ENCODE measurements at regions not wholly inside any gene's neighbourhood (a gene's known extent, or its start where the extent isn't known, plus 50 kb on each side); places are given as distances from the start of the nearest gene placed in this dataset.

GRCh38 chr15:47184003-47184907 lies 533.0 kb upstream of the SEMA6D start:
- peaks cover 3 to 16% (median 14%) of the 10 kb centered on the region in 7 donors for H3K4me1 Mint-ChIP-seq
- H3K4me3 Mint-ChIP-seq = peak overlapping the region; percentile 35 to 72 (median 65)
- DNase-seq = no peak
- Histone ChIP-seq H3K4me3 (ENCODE audit: low read length) (no peak overlapping the region), H3K27ac (ENCODE audit: low read depth, low read length) (no peak overlapping the region), H3K9me3 (ENCODE audit: control insufficient read depth in 2 of 3, low read length in 3 of 3) (no peaks in the 10 kb centered on the region), H3K27me3 (ENCODE audit: control insufficient read depth in 2 of 2, insufficient read depth in 2 of 2, low read length in 2 of 2) (no peaks in the 10 kb centered on the region), H3K36me3 (ENCODE audit: control insufficient read depth in 2 of 3, insufficient read depth in 3 of 3, low read length in 3 of 3) (no peaks in the 10 kb centered on the region), H3K4me1 (ENCODE audit: control insufficient read depth in 2 of 2, insufficient read depth in 2 of 2, low read length in 2 of 2) (no peaks in the 10 kb centered on the region)
- peaks cover 0 to 11% (median 0%) of the 10 kb centered on the region in 5 donors for H3K36me3 Mint-ChIP-seq
- POLR2A ChIA-PET = no interaction called here
- no peak overlapping the region for H3K27ac Mint-ChIP-seq
- peaks cover 0 to 13% (median 5%) of the 10 kb centered on the region in 11 donors for H3K9me3 Mint-ChIP-seq
- CTCF ChIA-PET = no interaction called here
- peaks cover 39 to 62% (median 57%) of the 10 kb centered on the region in 5 donors for H3K27me3 Mint-ChIP-seq
- intact Hi-C loops (cut with micrococcal nuclease) = no loop called here
- ATAC-seq = no peak

- H3K27me3 Mint-ChIP-seq = peaks cover 39 to 62% (median 58%) of the 10 kb centered on the region in 5 donors
- Histone ChIP-seq H3K27me3 (ENCODE audit: control insufficient read depth in 2 of 2, insufficient read depth in 2 of 2, low read length in 2 of 2) (no peaks in the 10 kb centered on the region), H3K9me3 (ENCODE audit: control insufficient read depth in 2 of 3, low read length in 3 of 3) (no peaks in the 10 kb centered on the region), H3K4me1 (ENCODE audit: control insufficient read depth in 2 of 2, insufficient read depth in 2 of 2, low read length in 2 of 2) (no peaks in the 10 kb centered on the region), H3K4me3 (ENCODE audit: low read length) (no peak overlapping the region), H3K27ac (ENCODE audit: low read depth, low read length) (no peak overlapping the region), H3K36me3 (ENCODE audit: control insufficient read depth in 2 of 3, insufficient read depth in 3 of 3, low read length in 3 of 3) (no peaks in the 10 kb centered on the region)
- DNase-seq (no peak), ATAC-seq (no peak)
- intact Hi-C loops (cut with micrococcal nuclease) = no loop called here
- peak overlapping the region in 8 of 10 donors; percentile 22 to 69 (median 58) for H3K4me3 Mint-ChIP-seq
- peak overlapping the region in 1 of 9 donors; percentile 24 for H3K27ac Mint-ChIP-seq
- peaks cover 0 to 11% (median 0%) of the 10 kb centered on the region in 5 donors for H3K36me3 Mint-ChIP-seq
- peaks cover 3 to 16% (median 14%) of the 10 kb centered on the region in 7 donors for H3K4me1 Mint-ChIP-seq
- ChIA-PET CTCF (interaction anchor here (0.6 kb wide), 1 partner anchor 11 kb away, joined by 3 read pairs; no protein-coding TSS in a partner anchor), POLR2A (no interaction called here)
- peaks cover 0 to 13% (median 5%) of the 10 kb centered on the region in 11 donors for H3K9me3 Mint-ChIP-seq
Observed at GRCh38 chr15:47184908-47185801, 532.1 kb upstream of the SEMA6D start.

GRCh38 chr15:47186075-47186474 lies 531.2 kb upstream of the SEMA6D start:
- Histone ChIP-seq H3K4me3 (ENCODE audit: low read length) (no peak overlapping the region), H3K9me3 (ENCODE audit: control insufficient read depth in 2 of 3, low read length in 3 of 3) (no peaks in the 10 kb centered on the region), H3K36me3 (ENCODE audit: control insufficient read depth in 2 of 3, insufficient read depth in 3 of 3, low read length in 3 of 3) (no peaks in the 10 kb centered on the region), H3K27ac (ENCODE audit: low read depth, low read length) (no peak overlapping the region), H3K27me3 (ENCODE audit: control insufficient read depth in 2 of 2, insufficient read depth in 2 of 2, low read length in 2 of 2) (no peaks in the 10 kb centered on the region), H3K4me1 (ENCODE audit: control insufficient read depth in 2 of 2, insufficient read depth in 2 of 2, low read length in 2 of 2) (no peaks in the 10 kb centered on the region)
- peaks cover 39 to 69% (median 58%) of the 10 kb centered on the region in 5 donors for H3K27me3 Mint-ChIP-seq
- CTCF ChIA-PET = interaction anchor here (0.6 kb wide), 1 partner anchor 425 kb away, joined by 3 read pairs; no protein-coding TSS in a partner anchor
- POLR2A ChIA-PET = no interaction called here
- H3K36me3 Mint-ChIP-seq = peaks cover 0 to 11% (median 0%) of the 10 kb centered on the region in 5 donors
- ATAC-seq (no peak), DNase-seq (no peak)
- intact Hi-C loops (cut with micrococcal nuclease) = no loop called here
- no peak overlapping the region for H3K27ac Mint-ChIP-seq
- peaks cover 3 to 16% (median 14%) of the 10 kb centered on the region in 7 donors for H3K4me1 Mint-ChIP-seq
- no peak overlapping the region for H3K4me3 Mint-ChIP-seq
- peaks cover 0 to 13% (median 5%) of the 10 kb centered on the region in 11 donors for H3K9me3 Mint-ChIP-seq

- no peak overlapping the region for H3K27ac Mint-ChIP-seq
- H3K9me3 Mint-ChIP-seq = peaks cover 0 to 2% (median 0%) of the 10 kb centered on the region in 11 donors
- H3K4me1 Mint-ChIP-seq = peaks cover under 1 to 8% (median 5%) of the 10 kb centered on the region in 7 donors
- no peaks in the 10 kb centered on the region for H3K27me3 ChIP-seq (ENCODE audit: control insufficient read depth in 2 of 2, insufficient read depth in 2 of 2, low read length in 2 of 2)
- H3K27me3 Mint-ChIP-seq = peaks cover 24 to 47% (median 31%) of the 10 kb centered on the region in 5 donors
- H3K4me1 ChIP-seq (ENCODE audit: control insufficient read depth in 2 of 2, insufficient read depth in 2 of 2, low read length in 2 of 2) = no peaks in the 10 kb centered on the region
- H3K27ac ChIP-seq (ENCODE audit: low read depth, low read length) = no peak overlapping the region
- DNase-seq (no peak), ATAC-seq (no peak)
- intact Hi-C loops (cut with micrococcal nuclease) = no loop called here
- CTCF ChIA-PET = no interaction called here
- H3K36me3 Mint-ChIP-seq = no peaks in the 10 kb centered on the region
- no peaks in the 10 kb centered on the region for H3K9me3 ChIP-seq (ENCODE audit: control insufficient read depth in 2 of 3, low read length in 3 of 3)
- no peak overlapping the region for H3K4me3 ChIP-seq (ENCODE audit: low read length)
- H3K36me3 ChIP-seq (ENCODE audit: control insufficient read depth in 2 of 3, insufficient read depth in 3 of 3, low read length in 3 of 3) = no peaks in the 10 kb centered on the region
- no peak overlapping the region for H3K4me3 Mint-ChIP-seq
- POLR2A ChIA-PET = no interaction called here
Observed at GRCh38 chr15:47188758-47189507, 528.4 kb upstream of the SEMA6D start.

- Histone ChIP-seq H3K27me3 (ENCODE audit: control insufficient read depth in 2 of 2, insufficient read depth in 2 of 2, low read length in 2 of 2) (no peaks in the 10 kb centered on the region), H3K9me3 (ENCODE audit: control insufficient read depth in 2 of 3, low read length in 3 of 3) (no peaks in the 10 kb centered on the region), H3K36me3 (ENCODE audit: control insufficient read depth in 2 of 3, insufficient read depth in 3 of 3, low read length in 3 of 3) (no peaks in the 10 kb centered on the region), H3K4me1 (ENCODE audit: control insufficient read depth in 2 of 2, insufficient read depth in 2 of 2, low read length in 2 of 2) (no peaks in the 10 kb centered on the region), H3K27ac (ENCODE audit: low read depth, low read length) (no peak overlapping the region), H3K4me3 (ENCODE audit: low read length) (no peak overlapping the region)
- ATAC-seq (no peak), DNase-seq (no peak)
- intact Hi-C loops (cut with micrococcal nuclease) = loop anchor here (1.0 to 10.0 kb wide), 3 partner anchors 1060 to 1158 kb away; no protein-coding TSS in a partner anchor
- peaks cover 2 to 20% (median 13%) of the 10 kb centered on the region in 5 donors for H3K27me3 Mint-ChIP-seq
- ChIA-PET CTCF (no interaction called here), POLR2A (no interaction called here)
- H3K4me3 Mint-ChIP-seq = no peak overlapping the region
- H3K36me3 Mint-ChIP-seq = no peaks in the 10 kb centered on the region
- H3K4me1 Mint-ChIP-seq = no peaks in the 10 kb centered on the region
- H3K27ac Mint-ChIP-seq = no peak overlapping the region
- no peaks in the 10 kb centered on the region for H3K9me3 Mint-ChIP-seq
Observed at GRCh38 chr15:47194718-47195117, 522.6 kb upstream of the SEMA6D start.

- peaks cover 2 to 31% (median 8%) of the 10 kb centered on the region in 5 donors for H3K27me3 Mint-ChIP-seq
- no peak overlapping the region for H3K4me3 ChIP-seq (ENCODE audit: low read length)
- H3K27ac Mint-ChIP-seq = no peak overlapping the region
- H3K27ac ChIP-seq (ENCODE audit: low read depth, low read length) = no peak overlapping the region
- no peaks in the 10 kb centered on the region for H3K36me3 ChIP-seq (ENCODE audit: control insufficient read depth in 2 of 3, insufficient read depth in 3 of 3, low read length in 3 of 3)
- no peaks in the 10 kb centered on the region for H3K36me3 Mint-ChIP-seq
- H3K4me1 ChIP-seq (ENCODE audit: control insufficient read depth in 2 of 2, insufficient read depth in 2 of 2, low read length in 2 of 2) = no peaks in the 10 kb centered on the region
- intact Hi-C loops (cut with micrococcal nuclease) = loop anchor here (1.0 to 10.0 kb wide), 4 partner anchors 792 to 1091 kb away; no protein-coding TSS in a partner anchor
- peak; percentile 57 for ATAC-seq
- H3K4me1 Mint-ChIP-seq = no peaks in the 10 kb centered on the region
- POLR2A ChIA-PET = no interaction called here
- peak in 7 of 9 donors; percentile 9 to 34 (median 19) for DNase-seq
- no peaks in the 10 kb centered on the region for H3K27me3 ChIP-seq (ENCODE audit: control insufficient read depth in 2 of 2, insufficient read depth in 2 of 2, low read length in 2 of 2)
- CTCF ChIA-PET = interaction anchor here (0.6 to 1.4 kb wide), 4 partner anchors 10 to 1156 kb away, joined by 3 to 6 read pairs (median 3); no protein-coding TSS in a partner anchor
- no peak overlapping the region for H3K4me3 Mint-ChIP-seq
- no peaks in the 10 kb centered on the region for H3K9me3 ChIP-seq (ENCODE audit: control insufficient read depth in 2 of 3, low read length in 3 of 3)
- H3K9me3 Mint-ChIP-seq = no peaks in the 10 kb centered on the region
Observed at GRCh38 chr15:47196048-47196447, 521.3 kb upstream of the SEMA6D start.

All from naive thymus-derived CD4-positive, alpha-beta T cell (primary cell).